Stimulated activated CD8-positive, alpha-beta memory T cell treated with anti-CD3 and anti-CD28 coated beads, Interleukin-12 subunit alpha, Interleukin-12 subunit beta, amount 100 ng/mL, for 24 hours (primary cell): ENCODE measurements at regions not wholly inside any gene's neighbourhood (a gene's known extent, or its start where the extent isn't known, plus 50 kb on each side); places are given as distances from the start of the nearest gene placed in this dataset.

Source experiments
- DNase-seq: peaks from one replicate; pipeline ENCODE4 v3.0.0-alpha.2; 2020; ENCODE audit errors: extremely low read depth

DNA sequence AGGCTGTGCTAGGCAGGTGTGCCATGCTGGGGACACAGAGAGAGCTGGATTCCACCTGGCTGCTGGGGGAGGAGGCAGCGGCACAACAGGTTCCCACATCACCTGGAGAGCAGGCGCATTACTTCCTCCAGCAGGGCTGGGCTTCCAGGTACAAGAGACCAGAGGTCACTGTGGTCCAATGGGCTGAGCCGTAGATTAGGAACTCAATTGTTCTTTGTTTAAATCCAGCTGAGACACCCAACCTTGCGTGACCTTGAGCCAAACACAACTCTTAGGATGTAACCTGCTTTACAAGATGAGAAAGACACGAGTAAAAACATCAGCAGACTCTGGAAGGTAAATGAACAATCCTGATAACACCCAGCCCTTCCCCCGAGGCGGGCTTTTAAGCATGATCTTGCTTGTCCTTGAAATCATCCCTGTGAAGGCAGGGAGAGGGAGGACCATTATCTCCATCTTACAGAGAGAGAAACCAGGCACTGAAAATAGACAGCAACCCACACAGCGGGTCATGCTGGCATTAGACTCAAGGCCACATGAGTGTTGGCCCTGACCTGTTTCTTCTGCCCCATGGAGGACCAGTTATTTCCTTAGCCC, 216.5 kb upstream of the RREB1 start:
- no peak for DNase-seq

DNA sequence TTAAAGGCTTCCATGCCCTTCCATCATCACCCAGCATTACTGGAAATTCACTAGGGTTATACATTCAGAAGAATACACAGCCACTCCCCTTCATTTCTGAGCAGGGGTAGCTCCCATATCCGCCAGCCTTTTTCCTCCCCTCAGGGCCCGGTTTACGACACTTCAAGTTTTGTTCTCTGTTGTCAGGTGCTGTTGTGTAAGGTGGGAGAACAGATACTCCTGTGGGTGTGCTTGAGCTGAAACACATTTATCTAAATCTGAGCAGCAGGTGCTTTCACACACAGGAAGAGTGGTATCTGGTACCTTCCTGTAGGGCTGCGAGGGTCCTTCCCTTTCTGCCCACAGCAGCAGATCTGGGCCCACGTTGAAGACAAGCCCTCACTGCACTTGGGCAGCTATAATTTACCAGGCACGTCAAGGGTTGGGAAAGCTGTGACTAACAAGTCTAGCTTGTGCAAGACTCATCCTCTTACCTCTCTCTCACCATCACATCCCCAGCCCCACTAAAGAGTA, 215.8 kb upstream of the RREB1 start:
- no peak for DNase-seq

DNA sequence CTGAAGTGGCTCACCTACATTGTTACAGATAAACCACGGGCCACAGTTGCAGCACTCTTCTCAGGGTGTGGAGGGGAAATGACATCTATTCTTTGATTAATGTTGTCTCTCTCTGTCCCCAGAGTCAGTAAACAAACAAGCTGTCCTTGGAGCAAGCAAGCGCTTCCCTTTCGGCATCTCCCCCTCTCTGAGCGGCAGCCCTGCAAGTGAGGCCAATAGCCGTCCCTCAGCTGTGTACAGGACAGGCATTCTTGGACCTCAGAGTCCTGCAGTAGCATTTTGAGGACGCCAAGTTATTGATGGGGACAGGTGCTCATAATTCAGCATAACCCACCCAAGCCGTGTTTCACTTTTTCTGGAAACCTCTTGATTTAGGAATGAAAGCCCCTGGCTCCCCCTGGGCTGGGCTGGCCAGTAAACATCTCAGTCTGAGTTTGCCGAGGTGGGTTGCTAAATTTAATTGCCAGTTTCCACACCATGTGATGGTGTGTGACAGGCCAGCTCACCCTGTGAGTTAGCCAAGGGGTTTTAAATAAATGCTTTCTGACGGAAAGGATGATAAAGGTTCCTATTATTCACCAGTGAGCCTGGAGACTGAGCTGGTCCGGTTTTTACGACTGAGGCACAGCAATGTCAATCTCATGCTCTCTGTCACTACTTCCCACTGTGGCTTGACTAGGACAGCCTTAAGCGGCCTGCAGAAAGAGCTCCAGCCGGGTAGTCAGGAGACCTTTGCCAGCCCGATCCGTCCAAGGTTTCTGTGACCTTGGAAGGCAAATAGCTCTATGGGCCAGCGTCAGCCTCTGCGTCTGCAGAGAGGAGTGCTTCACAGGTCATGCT, 214.8 kb upstream of the RREB1 start:
- DNase-seq = no peak

DNA sequence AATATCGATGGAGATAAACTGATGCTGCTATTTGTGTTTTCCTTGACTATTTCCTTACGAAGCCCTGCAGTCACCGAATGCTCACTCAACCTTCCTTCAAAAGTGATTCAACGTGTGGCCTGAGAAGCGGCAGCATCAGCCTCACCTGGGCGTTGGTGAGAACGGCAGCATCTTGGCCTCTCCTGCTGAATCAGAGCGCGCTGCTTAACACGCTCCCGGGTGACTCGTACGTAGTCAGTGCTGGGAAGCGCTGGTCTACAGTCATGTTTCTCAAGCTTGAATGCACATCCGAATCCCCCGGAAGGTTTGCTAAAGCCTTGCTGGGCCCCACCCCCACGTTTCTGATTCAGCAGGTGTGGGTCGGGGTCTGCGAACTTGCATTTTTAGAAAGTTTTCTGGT, 214.1 kb upstream of the RREB1 start:
- DNase-seq = no peak

DNA sequence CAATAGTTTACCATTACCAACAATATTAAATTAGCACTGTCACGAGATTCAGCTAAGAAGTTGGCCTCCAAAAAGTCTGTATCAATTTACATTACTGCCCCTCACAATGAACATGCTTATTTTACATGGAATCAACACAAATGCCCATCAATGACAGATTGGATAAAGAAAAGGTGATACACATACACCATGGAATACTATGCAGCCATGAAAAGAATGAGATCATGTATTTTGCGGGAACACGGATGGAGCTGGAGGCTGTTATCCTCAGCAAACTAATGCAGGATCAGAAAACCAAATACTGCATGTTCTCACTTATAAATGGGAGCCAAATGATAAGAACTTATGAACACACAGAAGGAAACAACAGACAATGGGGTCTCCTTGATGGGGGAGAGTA, 211.8 kb upstream of the RREB1 start:
- no peak for DNase-seq

DNA sequence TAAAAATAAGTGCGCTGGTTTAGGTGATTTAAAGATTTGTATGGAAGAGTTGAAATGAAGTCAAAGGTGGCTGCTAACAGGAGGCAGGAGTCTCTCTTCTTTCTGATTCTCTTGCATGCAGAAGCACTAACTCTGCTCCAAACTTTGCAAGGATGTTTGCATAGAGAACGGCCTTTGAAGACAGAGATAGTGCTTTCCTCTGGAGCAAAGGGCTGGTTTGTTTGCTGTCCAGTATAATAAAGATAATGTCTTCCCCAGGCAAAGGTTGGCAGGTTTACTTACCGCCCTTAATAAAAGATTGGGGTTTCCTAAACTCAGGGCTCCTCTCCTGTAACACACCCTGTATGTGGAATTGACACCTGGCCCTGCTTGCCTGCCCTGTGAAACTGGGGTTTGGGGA, 210.6 kb upstream of the RREB1 start:
- DNase-seq = no peak

- no peak for DNase-seq
Observed at GRCh38 chr6:6900569-6901204, 207.1 kb upstream of the RREB1 start.

DNA sequence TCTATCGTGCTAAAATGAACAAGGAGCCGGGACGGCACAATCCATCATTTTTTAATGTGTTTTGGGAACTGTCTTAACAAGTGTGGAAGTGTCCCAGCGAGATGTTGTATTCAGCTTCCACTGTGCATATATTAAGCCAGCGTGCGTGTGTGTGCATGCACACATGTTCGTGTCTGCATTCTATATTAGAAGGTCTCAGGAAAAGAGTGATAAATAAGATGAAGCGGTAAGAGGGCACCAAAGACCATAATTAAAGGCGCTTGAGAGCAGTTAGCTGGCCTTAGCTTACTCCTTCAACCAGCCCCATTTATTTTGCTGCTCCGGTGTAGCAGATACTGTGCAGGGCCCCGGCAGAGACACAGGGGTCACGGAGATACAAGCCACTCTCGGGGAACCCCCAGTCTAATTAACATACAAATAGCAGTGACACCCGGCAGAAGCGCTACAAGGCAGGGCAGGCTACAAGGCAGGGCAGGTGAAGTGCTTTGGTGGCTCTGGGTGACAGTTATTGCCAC, 206.5 kb upstream of the RREB1 start:
- DNase-seq = no peak

- no peak for DNase-seq
Observed at GRCh38 chr6:6901945-6902344, 205.8 kb upstream of the RREB1 start.

- no peak for DNase-seq
Observed at GRCh38 chr6:6905961-6906518, 201.7 kb upstream of the RREB1 start.

- no peak for DNase-seq
Observed at GRCh38 chr6:6906570-6907213, 201.1 kb upstream of the RREB1 start.

- DNase-seq = no peak
Observed at GRCh38 chr6:6907286-6907685, 200.5 kb upstream of the RREB1 start.

DNA sequence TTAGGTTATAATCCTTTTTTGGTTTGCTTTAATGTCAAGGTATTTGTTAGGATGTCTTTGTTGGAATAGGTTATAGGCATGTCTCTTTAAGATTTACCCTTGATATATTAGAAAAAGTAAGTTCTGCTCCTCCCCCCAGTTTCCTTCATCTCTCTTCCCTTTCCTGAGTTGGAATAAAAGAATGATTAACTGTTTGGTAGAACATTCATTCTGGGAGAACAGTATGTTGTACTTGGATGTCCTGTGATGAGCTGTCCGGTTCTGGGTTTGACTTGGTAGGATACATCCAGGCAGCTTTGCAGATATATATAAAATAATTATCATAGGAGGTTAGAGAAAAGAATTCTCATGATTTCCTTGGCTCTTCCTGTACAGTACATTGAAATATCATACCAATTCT, 199.6 kb upstream of the RREB1 start:
- no peak for DNase-seq

DNA sequence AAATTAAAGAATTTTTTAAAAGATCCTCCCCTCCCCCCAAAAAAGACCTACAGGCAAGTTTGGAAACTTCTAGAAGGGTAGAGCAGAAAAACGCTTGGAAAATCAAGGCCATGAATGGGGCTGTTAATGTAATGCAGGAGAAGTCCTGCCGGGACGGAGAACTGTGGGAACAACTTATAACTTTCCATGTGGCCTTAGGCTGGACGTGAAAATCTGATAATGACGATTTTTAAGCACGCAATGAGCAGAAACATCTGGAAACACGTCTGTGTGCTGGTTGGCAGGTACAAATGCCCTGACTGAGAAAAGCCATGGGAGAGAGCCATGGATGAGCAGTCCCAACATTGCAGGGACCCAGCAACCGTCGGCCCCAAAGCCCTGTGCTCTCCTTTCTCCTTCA, 198.7 kb upstream of the RREB1 start:
- no peak for DNase-seq

DNA sequence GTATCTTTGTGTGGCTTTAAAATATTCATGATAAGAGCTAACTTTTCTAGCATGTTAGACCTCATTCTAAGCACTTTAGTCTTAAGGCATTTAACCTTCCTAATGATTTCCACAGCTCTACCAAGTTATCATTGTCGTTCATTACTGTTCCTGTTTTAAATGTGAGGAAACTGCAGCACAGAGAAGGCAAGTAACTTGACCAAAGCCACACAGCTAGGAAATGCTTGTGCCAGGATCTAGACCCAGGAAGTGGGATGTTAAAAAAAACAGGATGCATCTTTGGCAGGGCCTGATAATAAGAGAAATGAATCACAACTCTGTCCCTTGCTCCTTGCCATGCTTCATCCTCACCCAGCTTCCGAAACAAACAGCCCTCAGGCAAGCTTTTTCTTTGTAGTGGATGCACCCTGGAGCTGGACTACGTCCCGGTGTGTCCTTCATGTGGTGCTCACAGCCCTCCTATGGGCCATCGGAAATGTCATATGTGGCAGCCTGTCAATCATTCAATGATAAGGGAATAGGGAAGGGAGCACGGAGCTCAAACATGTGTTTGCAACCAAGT, 196.9 kb upstream of the RREB1 start:
- DNase-seq = no peak

GRCh38 chr6:6911391-6911790, 196.4 kb upstream of the RREB1 start:
- no peak for DNase-seq

GRCh38 chr6:6912817-6913744, 194.7 kb upstream of the RREB1 start:
- DNase-seq = no peak

- DNase-seq = no peak
Observed at GRCh38 chr6:6915219-6915618, 192.5 kb upstream of the RREB1 start.

DNA sequence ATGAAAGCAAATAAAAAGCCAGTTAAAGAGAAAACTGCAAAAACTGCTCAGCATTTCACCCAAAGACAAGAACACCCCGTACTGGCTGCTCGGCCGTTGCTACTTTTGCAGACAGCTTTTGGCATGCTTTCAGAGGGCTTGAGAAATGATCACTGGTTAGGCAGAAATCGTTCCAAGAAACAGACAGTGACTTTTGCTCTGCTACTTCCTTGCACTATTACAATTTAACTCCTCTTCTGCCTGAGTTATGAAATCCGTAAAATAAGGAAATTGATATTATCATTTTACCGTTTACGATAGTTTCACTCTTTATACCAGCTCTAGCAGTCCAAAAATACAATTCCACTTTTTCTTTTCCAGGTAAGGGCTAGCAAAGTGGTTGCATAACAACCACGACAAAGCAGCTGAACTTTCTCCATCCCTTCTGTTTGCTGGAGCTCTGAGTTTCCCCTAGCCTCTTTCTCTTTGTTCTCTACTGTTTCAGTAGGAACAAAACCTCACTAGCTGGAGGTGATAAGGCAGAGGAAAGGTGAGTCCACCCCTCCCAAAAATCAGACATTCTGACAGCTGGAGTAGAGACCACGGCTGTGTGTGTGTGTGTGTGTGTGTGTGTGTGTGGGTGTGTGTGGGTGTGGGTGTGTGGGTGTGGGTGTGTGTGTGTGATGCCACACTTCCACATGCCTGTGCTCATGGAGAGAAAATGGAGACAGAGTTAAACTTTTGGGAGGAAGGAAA, 191.8 kb upstream of the RREB1 start:
- DNase-seq = no peak

GRCh38 chr6:6916598-6916997, 191.2 kb upstream of the RREB1 start:
- DNase-seq = no peak
